ENCODE measurements at regions not wholly inside any gene's neighbourhood (a gene's known extent, or its start where the extent isn't known, plus 50 kb on each side); places are given as distances from the start of the nearest gene placed in this dataset.

- TF ChIP-seq MYC (IDR thresholded peaks at IDR 0.05; ENCODE audit: low read depth, low read length) (no peak), CTCF (IDR thresholded peaks at IDR 0.05; ENCODE audit: extremely low read depth in 1 of 2, insufficient read depth in 1 of 2, low read depth in 1 of 2, low read length in 2 of 2) (no peak), EZH2 (IDR thresholded peaks at IDR 0.05; ENCODE audit: borderline replicate concordance, low read depth, low read length, severe bottlenecking) (no peak), POLR2AphosphoS5 (IDR thresholded peaks at IDR 0.05; ENCODE audit: insufficient read depth, low read depth, low read length) (no peak)
These were observed 87.3 kb upstream of the HDAC4 start for GRCh38 chr2:239488125-239488524.
